ENCODE measurements at regions not wholly inside any gene's neighbourhood (a gene's known extent, or its start where the extent isn't known, plus 50 kb on each side); places are given as distances from the start of the nearest gene placed in this dataset.

GRCh38 chr18:2412281-2412680 is 159.0 kb downstream of the METTL4 start:
- DNase-seq (ENCODE audit: low read depth in 2 of 2) = no peak

- DNase-seq (ENCODE audit: low read depth in 2 of 2) = no peak
Observed at GRCh38 chr18:2412996-2413751, 158.1 kb downstream of the METTL4 start.

GRCh38 chr18:2414235-2414634 is 157.1 kb downstream of the METTL4 start:
- DNase-seq (ENCODE audit: low read depth in 2 of 2) = no peak

- no peak for DNase-seq (ENCODE audit: low read depth in 2 of 2)
Observed at GRCh38 chr18:2415656-2416055, 155.6 kb downstream of the METTL4 start.

GRCh38 chr18:2417861-2418610 is 153.3 kb downstream of the METTL4 start:
- no peak for DNase-seq (ENCODE audit: low read depth in 2 of 2)

- no peak for DNase-seq (ENCODE audit: low read depth in 2 of 2)
Observed at GRCh38 chr18:2420367-2420766, 150.9 kb downstream of the METTL4 start.

- DNase-seq (ENCODE audit: low read depth in 2 of 2) = peak in 1 of 2 donors; percentile 1
Observed at GRCh38 chr18:2423761-2424160, 147.5 kb downstream of the METTL4 start.

GRCh38 chr18:2424420-2424819 is 146.9 kb downstream of the METTL4 start:
- no peak for DNase-seq (ENCODE audit: low read depth in 2 of 2)

GRCh38 chr18:2425426-2426317 is 145.6 kb downstream of the METTL4 start:
- no peak for DNase-seq (ENCODE audit: low read depth in 2 of 2)

GRCh38 chr18:2430191-2430590 is 141.1 kb downstream of the METTL4 start:
- DNase-seq (ENCODE audit: low read depth in 2 of 2) = no peak

- DNase-seq (ENCODE audit: low read depth in 2 of 2) = no peak
Observed at GRCh38 chr18:2431806-2432205, 139.5 kb downstream of the METTL4 start.

GRCh38 chr18:2433366-2433765 is 137.9 kb downstream of the METTL4 start:
- DNase-seq (ENCODE audit: low read depth in 2 of 2) = no peak

GRCh38 chr18:2441544-2441943 is 129.8 kb downstream of the METTL4 start:
- no peak for DNase-seq (ENCODE audit: low read depth in 2 of 2)

- DNase-seq (ENCODE audit: low read depth in 2 of 2) = no peak
Observed at GRCh38 chr18:2442006-2442405, 129.3 kb downstream of the METTL4 start.

- no peak for DNase-seq (ENCODE audit: low read depth in 2 of 2)
Observed at GRCh38 chr18:2442726-2443275, 128.5 kb downstream of the METTL4 start.

GRCh38 chr18:2444201-2444875 is 127.0 kb downstream of the METTL4 start:
- no peak for DNase-seq (ENCODE audit: low read depth in 2 of 2)

GRCh38 chr18:2448565-2449151 is 122.6 kb downstream of the METTL4 start:
- DNase-seq (ENCODE audit: low read depth in 2 of 2) = no peak

GRCh38 chr18:2451556-2451955 is 119.7 kb downstream of the METTL4 start:
- DNase-seq (ENCODE audit: low read depth in 2 of 2) = no peak

GRCh38 chr18:2459886-2460285 is 111.4 kb downstream of the METTL4 start:
- no peak for DNase-seq (ENCODE audit: low read depth in 2 of 2)

GRCh38 chr18:2466978-2467377 is 104.3 kb downstream of the METTL4 start:
- no peak for DNase-seq (ENCODE audit: low read depth in 2 of 2)

- no peak for DNase-seq (ENCODE audit: low read depth in 2 of 2)
Observed at GRCh38 chr18:2468051-2468450, 103.3 kb downstream of the METTL4 start.

Measured in dermis microvascular lymphatic vessel endothelial cell (primary cell).